Tibial nerve (tissue), 4 donors: ENCODE measurements at regions not wholly inside any gene's neighbourhood (a gene's known extent, or its start where the extent isn't known, plus 50 kb on each side); places are given as distances from the start of the nearest gene placed in this dataset.

ENCODE experiments used
- DNase-seq, 2 donors: peaks; one replicate each; pipeline ENCODE4 v3.0.0-alpha.2; 2019; ENCODE audit warnings: low spot score in 2 of 2
- H3K27ac ChIP-seq, 4 donors: fragments of 200-600 bp; sonication (generic) in 3 of 4; one replicate each; pipeline ENCODE4 v1.5.1; 2017 to 2019; ENCODE audit warnings: mild to moderate bottlenecking in 1 of 4
- H3K27me3 ChIP-seq, 2 donors: fragments of 200-600 bp; sonication (generic) in 1 of 2; one replicate each; pipeline versions ENCODE4 v1.5.1 to v1.6.0; 2017 to 2019
- H3K36me3 ChIP-seq, 3 donors: fragments of 200-600 bp; sonication (generic); one replicate each; pipeline ENCODE4 v1.5.1; 2018 to 2019
- H3K4me1 ChIP-seq, 4 donors: fragments of 200-600 bp; sonication (generic) in 3 of 4; one replicate each; pipeline ENCODE4 v1.5.1; 2017 to 2019
- H3K4me3 ChIP-seq, 4 donors: fragments of 200-600 bp; sonication (generic) in 3 of 4; one replicate each; pipeline ENCODE4 v1.5.1; 2017 to 2019; ENCODE audit warnings: mild to moderate bottlenecking in 1 of 4, moderate library complexity in 1 of 4
- H3K9me3 ChIP-seq, 4 donors: fragments of 200-600 bp; sonication (generic) in 3 of 4; one replicate each; pipeline ENCODE4 v1.5.1; 2017 to 2019
- EP300 ChIP-seq, 2 donors: sonication (generic); formaldehyde crosslinking; IDR thresholded peaks; one replicate each; pipeline ENCODE4 v1.6.1; 2017; ENCODE audit warnings: antibody characterized with exemption in 2 of 2, mild to moderate bottlenecking in 1 of 2
- POLR2A ChIP-seq, 2 donors: fragments of 450-650 bp; IDR thresholded peaks; one replicate each; pipeline ENCODE4 v1.6.1; 2017; ENCODE audit warnings: antibody characterized with exemption in 2 of 2, mild to moderate bottlenecking in 2 of 2, moderate library complexity in 2 of 2
- WGBS, 2 donors: methylation state at CpG; one replicate each; pipeline ENCODE4 v1.1.5; 2018; 5-methylcytosine and 5-hydroxymethylcytosine counted together
- TF ChIP-seq, protein P1 (sequence below), 5 experiments: fragments of 200-600 bp in 3 of 5; fragments of 450-650 bp in 2 of 5; sonication (generic) in 3 of 5; IDR thresholded peaks; one replicate each; pipeline ENCODE4 v1.5.1; 2016 to 2019; ENCODE audit warnings: antibody characterized with exemption in 5 of 5, mild to moderate bottlenecking in 3 of 5, moderate library complexity in 2 of 5

DNA sequence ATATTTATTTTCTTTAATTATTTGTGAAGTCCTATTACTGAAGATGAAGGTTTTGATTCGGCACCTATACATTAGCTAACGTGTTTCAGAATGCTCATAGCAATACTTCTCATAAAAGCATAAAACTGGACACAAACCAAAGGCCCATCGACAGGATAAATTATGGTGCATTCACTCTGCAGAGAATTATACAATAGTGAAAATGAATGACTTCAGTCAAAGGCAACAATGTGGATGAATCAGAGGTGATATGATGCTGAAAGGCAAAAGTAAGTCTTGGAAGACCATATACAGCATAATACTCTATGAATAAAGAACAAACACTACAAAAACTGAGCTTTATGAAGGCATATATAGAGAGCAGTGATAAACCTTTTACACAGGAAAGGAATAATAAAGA lies 156.6 kb upstream of the EGLN3 start:
- TF ChIP-seq, protein P1, sequence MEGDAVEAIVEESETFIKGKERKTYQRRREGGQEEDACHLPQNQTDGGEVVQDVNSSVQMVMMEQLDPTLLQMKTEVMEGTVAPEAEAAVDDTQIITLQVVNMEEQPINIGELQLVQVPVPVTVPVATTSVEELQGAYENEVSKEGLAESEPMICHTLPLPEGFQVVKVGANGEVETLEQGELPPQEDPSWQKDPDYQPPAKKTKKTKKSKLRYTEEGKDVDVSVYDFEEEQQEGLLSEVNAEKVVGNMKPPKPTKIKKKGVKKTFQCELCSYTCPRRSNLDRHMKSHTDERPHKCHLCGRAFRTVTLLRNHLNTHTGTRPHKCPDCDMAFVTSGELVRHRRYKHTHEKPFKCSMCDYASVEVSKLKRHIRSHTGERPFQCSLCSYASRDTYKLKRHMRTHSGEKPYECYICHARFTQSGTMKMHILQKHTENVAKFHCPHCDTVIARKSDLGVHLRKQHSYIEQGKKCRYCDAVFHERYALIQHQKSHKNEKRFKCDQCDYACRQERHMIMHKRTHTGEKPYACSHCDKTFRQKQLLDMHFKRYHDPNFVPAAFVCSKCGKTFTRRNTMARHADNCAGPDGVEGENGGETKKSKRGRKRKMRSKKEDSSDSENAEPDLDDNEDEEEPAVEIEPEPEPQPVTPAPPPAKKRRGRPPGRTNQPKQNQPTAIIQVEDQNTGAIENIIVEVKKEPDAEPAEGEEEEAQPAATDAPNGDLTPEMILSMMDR (IDR thresholded peaks at IDR 0.05): no peak
- no peak for TF ChIP-seq EP300 (IDR thresholded peaks at IDR 0.05)
- TF ChIP-seq POLR2A (IDR thresholded peaks at IDR 0.05): no peak
- Histone ChIP-seq H3K4me3 (no peak overlapping the region), H3K4me1 (no peaks in the 10 kb centered on the region), H3K36me3 (no peaks in the 10 kb centered on the region), H3K27ac (no peak overlapping the region), H3K9me3 (no peaks in the 10 kb centered on the region), H3K27me3 (no peaks in the 10 kb centered on the region)
- 90 to 92% methylated on average over 3 of the region's 3 CpGs for WGBS, 2 donors
- no peak for DNase-seq

DNA sequence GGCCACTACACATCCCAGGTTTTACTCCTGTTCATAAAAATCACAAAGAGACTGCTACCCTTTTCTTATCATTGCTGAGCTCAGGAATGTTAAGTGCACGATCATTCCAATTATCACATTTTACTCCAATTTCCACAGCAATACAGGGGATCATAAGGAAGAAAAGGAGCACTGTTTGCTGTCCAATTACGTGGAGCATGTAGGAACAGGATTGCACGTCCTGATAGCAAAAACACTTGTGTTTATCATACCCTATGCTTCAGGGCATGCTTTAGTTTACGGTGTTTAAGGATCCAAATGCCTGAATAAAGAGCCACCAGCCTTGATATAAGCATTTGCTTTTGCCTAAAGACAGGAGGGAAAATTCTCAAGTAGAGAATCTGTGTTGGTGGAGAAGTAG lies 155.4 kb upstream of the EGLN3 start:
- Histone ChIP-seq H3K4me3 (no peak overlapping the region), H3K4me1 (no peaks in the 10 kb centered on the region), H3K9me3 (no peaks in the 10 kb centered on the region), H3K27me3 (no peaks in the 10 kb centered on the region), H3K36me3 (no peaks in the 10 kb centered on the region), H3K27ac (no peak overlapping the region)
- 66 to 69% methylated on average over 4 of the region's 4 CpGs for WGBS, 2 donors
- no peak for DNase-seq
- TF ChIP-seq POLR2A (IDR thresholded peaks at IDR 0.05) (no peak), EP300 (IDR thresholded peaks at IDR 0.05) (no peak)
- TF ChIP-seq, protein P1 (IDR thresholded peaks at IDR 0.05): no peak

DNA sequence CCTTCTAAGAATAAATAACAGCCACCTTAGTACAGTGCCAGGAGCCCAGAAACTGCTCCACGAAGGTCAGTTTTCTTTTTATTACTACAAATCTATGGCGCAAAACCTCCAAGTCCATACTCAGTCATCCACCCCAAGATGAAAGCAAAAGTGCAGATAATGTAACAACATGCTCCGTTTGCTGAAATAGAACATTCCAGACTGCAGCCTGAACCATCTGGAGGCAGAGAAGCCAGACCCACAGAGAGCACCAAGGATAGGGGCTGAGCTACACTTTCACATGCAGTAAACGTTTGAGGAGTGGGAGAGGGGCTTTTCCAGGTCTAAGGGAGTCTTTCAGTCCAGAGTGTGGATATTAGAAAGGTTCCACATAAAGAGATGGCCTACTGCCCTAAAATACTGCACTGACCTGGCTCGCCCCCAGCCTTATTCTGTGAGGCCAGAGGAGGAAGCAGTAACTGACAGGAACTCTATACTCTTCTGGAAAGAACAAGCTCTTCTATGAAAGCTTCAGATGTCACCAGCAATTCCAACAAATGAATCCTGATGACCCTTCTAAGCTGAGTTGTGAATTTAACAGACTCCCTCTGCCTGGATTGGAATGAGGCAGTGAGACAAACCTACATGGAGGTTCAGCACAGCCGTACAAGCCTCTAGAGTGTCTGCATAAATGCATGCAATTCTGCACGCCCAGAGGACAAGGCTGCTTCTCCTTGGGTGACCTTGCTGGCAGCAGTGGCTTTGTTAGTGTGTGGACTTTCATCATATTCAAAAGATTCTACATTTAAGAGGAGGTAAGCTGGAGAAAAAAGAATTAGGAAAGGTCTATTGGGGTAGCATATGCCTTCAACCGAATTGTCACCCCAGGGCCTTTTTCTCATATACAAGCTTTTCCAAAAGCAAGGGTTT lies 153.9 kb upstream of the EGLN3 start:
- no peak overlapping the region for H3K27ac ChIP-seq
- DNase-seq: no peak
- TF ChIP-seq POLR2A (IDR thresholded peaks at IDR 0.05) (no peak), EP300 (IDR thresholded peaks at IDR 0.05) (no peak)
- TF ChIP-seq, protein P1 (IDR thresholded peaks at IDR 0.05): no peak
- no peaks in the 10 kb centered on the region for H3K4me1 ChIP-seq
- no peaks in the 10 kb centered on the region for H3K36me3 ChIP-seq
- H3K9me3 ChIP-seq: no peaks in the 10 kb centered on the region
- no peak overlapping the region for H3K4me3 ChIP-seq
- no peaks in the 10 kb centered on the region for H3K27me3 ChIP-seq
- WGBS, 2 donors: 75% methylated on average over 8 of the region's 8 CpGs

DNA sequence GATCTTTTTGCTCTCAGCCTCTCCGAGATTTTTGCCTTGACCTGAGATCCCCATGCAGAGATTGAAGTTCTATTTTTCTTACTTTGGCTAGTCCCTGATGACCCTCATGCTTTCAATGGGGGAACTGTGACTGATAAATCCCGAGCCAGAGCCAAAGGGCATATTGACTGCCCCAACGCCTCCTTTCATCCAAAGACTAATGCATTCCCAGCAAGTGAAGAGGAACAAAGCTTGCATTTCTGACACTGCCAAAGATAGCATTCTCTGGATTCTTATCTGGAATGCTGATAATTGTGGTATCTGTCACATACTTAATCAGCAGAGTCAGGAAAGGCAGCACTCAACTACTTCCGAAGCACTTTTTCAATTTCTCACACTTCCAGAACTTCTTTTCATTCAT lies 152.3 kb upstream of the EGLN3 start:
- TF ChIP-seq POLR2A (IDR thresholded peaks at IDR 0.05) (no peak), EP300 (IDR thresholded peaks at IDR 0.05) (no peak)
- TF ChIP-seq, protein P1 (IDR thresholded peaks at IDR 0.05): no peak
- WGBS, 2 donors: 28 to 43% methylated on average over 4 of the region's 4 CpGs
- no peak for DNase-seq
- no peaks in the 10 kb centered on the region for H3K4me1 ChIP-seq
- H3K27me3 ChIP-seq: no peaks in the 10 kb centered on the region
- no peak overlapping the region for H3K27ac ChIP-seq
- no peaks in the 10 kb centered on the region for H3K9me3 ChIP-seq
- H3K36me3 ChIP-seq: no peaks in the 10 kb centered on the region
- no peak overlapping the region for H3K4me3 ChIP-seq

DNA sequence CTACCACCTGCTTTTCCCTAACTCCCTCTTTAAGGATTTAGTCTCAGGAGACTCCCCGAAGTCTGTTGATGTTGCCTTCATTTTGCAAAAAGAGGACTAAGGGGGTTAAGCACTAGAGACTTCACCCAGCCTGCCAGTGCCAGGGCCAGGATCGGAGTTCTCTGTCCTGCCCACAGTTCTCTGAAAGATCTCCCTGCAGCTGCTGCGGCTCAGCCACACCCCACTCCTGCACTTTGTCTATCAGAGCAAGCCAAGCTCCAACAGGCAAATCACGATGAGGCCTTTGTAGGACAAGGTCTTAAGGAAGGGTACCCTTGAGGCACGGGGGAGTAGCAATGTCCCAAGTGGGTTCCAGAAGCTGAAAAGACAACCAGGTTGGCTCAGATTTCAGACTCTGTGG lies 148.8 kb upstream of the EGLN3 start:
- Histone ChIP-seq H3K27me3 (no peaks in the 10 kb centered on the region), H3K36me3 (no peaks in the 10 kb centered on the region), H3K4me3 (no peak overlapping the region), H3K27ac (no peak overlapping the region), H3K4me1 (no peaks in the 10 kb centered on the region), H3K9me3 (no peaks in the 10 kb centered on the region)
- 71 to 89% methylated on average over 5 of the region's 5 CpGs for WGBS, 2 donors
- TF ChIP-seq, protein P1 (IDR thresholded peaks at IDR 0.05): no peak
- DNase-seq: no peak
